NT2/D1 (cell line): ENCODE measurements at regions not wholly inside any gene's neighbourhood (a gene's known extent, or its start where the extent isn't known, plus 50 kb on each side); places are given as distances from the start of the nearest gene placed in this dataset.

Source experiments
- YY1 ChIP-seq: IDR thresholded peaks from 2 replicates; pipeline ENCODE4 v1.6.1; 2011; ENCODE audit not compliant: insufficient read length, insufficient read depth
- ZNF274 ChIP-seq: IDR thresholded peaks from 2 replicates; pipeline ENCODE4 v1.6.1; 2011; ENCODE audit warnings: mild to moderate bottlenecking, low read depth, low read length

GRCh38 chr12:19926266-19926665, 442.1 kb upstream of the PDE3A start:
- TF ChIP-seq ZNF274 (no peak), YY1 (no peak)
